Activated naive CD4-positive, alpha-beta T cell treated with anti-CD3 and anti-CD28 coated beads, Interleukin-2, amount 50 U/mL, for 72 hours (primary cell): ENCODE measurements at regions not wholly inside any gene's neighbourhood (a gene's known extent, or its start where the extent isn't known, plus 50 kb on each side); places are given as distances from the start of the nearest gene placed in this dataset.

Source experiments
- ATAC-seq, 2 donors: fragments of 150-1000 bp; cut with Tn5 transposase; 2 replicates each; pipeline ENCODE4 v1.10.0; 2021; ENCODE audit warnings: mild to moderate bottlenecking in 2 of 2, moderate library complexity in 2 of 2
- DNase-seq, 2 donors: peaks; one replicate each; pipeline ENCODE4 v3.0.0; 2021 to 2022; ENCODE audit warnings: low spot score in 2 of 2
- H3K27ac Mint-ChIP-seq, 2 donors: one replicate each; pipeline ENCODE4 v1.8.0; 2022; ENCODE audit warnings: mild to moderate bottlenecking in 2 of 2, mixed read lengths in 2 of 2
- H3K36me3 Mint-ChIP-seq, 2 donors: one replicate each; pipeline ENCODE4 v1.8.0; 2022; ENCODE audit warnings: mixed read lengths in 2 of 2
- H3K9me3 Mint-ChIP-seq, 2 donors: one replicate each; pipeline ENCODE4 v1.8.0; 2022; ENCODE audit warnings: mixed read lengths in 2 of 2

- H3K36me3 Mint-ChIP-seq: peaks cover 0 to 23% of the 10 kb centered on the region in 2 donors
- DNase-seq: no peak
- peak overlapping the region in 1 of 2 donors; percentile 63 for H3K27ac Mint-ChIP-seq
- peaks cover 0 to 4% of the 10 kb centered on the region in 2 donors for H3K9me3 Mint-ChIP-seq
- no peak for ATAC-seq
Measured at GRCh38 chr2:39949131-39949530, 170.1 kb upstream of the THUMPD2 start.

GRCh38 chr2:39948016-39948719 lies 169.1 kb upstream of the THUMPD2 start:
- DNase-seq (no peak), ATAC-seq (peak; percentile 64 to 75)
- Mint-ChIP-seq H3K36me3 (peaks cover 0 to 17% of the 10 kb centered on the region in 2 donors), H3K27ac (peak overlapping the region; percentile 63 to 89), H3K9me3 (peaks cover 0 to 4% of the 10 kb centered on the region in 2 donors)

GRCh38 chr2:39947294-39948015 lies 168.4 kb upstream of the THUMPD2 start:
- peak overlapping the region; percentile 63 to 89 for H3K27ac Mint-ChIP-seq
- ATAC-seq: peak; percentile 67 to 80
- H3K36me3 Mint-ChIP-seq: peaks cover 0 to 19% of the 10 kb centered on the region in 2 donors
- H3K9me3 Mint-ChIP-seq: peaks cover 0 to 5% of the 10 kb centered on the region in 2 donors
- DNase-seq: no peak

GRCh38 chr2:39942950-39943349 lies 163.9 kb upstream of the THUMPD2 start:
- ATAC-seq (no peak), DNase-seq (no peak)
- Mint-ChIP-seq H3K9me3 (peaks cover 10 to 22% of the 10 kb centered on the region in 2 donors), H3K27ac (no peak overlapping the region), H3K36me3 (peaks cover 0 to 40% of the 10 kb centered on the region in 2 donors)

- Mint-ChIP-seq H3K9me3 (peaks cover 10 to 18% of the 10 kb centered on the region in 2 donors), H3K27ac (peak overlapping the region; percentile 74 to 99), H3K36me3 (peaks cover 0 to 48% of the 10 kb centered on the region in 2 donors)
- no peak for DNase-seq
- ATAC-seq: peak; percentile 56 to 79
Measured at GRCh38 chr2:39938035-39938835, 159.2 kb upstream of the THUMPD2 start.

- peak overlapping the region; percentile 74 to 99 for H3K27ac Mint-ChIP-seq
- DNase-seq (no peak), ATAC-seq (peak in 1 of 2 donors; percentile 2)
- peaks cover 10 to 18% of the 10 kb centered on the region in 2 donors for H3K9me3 Mint-ChIP-seq
- peaks cover 0 to 52% of the 10 kb centered on the region in 2 donors for H3K36me3 Mint-ChIP-seq
Measured at GRCh38 chr2:39937621-39938020, 158.6 kb upstream of the THUMPD2 start.

GRCh38 chr2:39934851-39935250 lies 155.8 kb upstream of the THUMPD2 start:
- peak in 1 of 2 donors; percentile 62 for ATAC-seq
- no peak for DNase-seq
- Mint-ChIP-seq H3K27ac (no peak overlapping the region), H3K9me3 (no peaks in the 10 kb centered on the region), H3K36me3 (peaks cover 0 to 55% of the 10 kb centered on the region in 2 donors)

GRCh38 chr2:39933196-39933595 lies 154.1 kb upstream of the THUMPD2 start:
- ATAC-seq: no peak
- Mint-ChIP-seq H3K36me3 (peaks cover 0 to 67% of the 10 kb centered on the region in 2 donors), H3K9me3 (peaks cover 0 to 4% of the 10 kb centered on the region in 2 donors), H3K27ac (peak overlapping the region in 1 of 2 donors; percentile 22)
- no peak for DNase-seq

- no peak for ATAC-seq
- peaks cover 0 to 73% of the 10 kb centered on the region in 2 donors for H3K36me3 Mint-ChIP-seq
Measured at GRCh38 chr2:39932198-39932597, 153.1 kb upstream of the THUMPD2 start.

GRCh38 chr2:39930175-39930917 lies 151.3 kb upstream of the THUMPD2 start:
- ATAC-seq: peak; percentile 47 to 67
- no peak for DNase-seq
- Mint-ChIP-seq H3K27ac (peak overlapping the region in 1 of 2 donors; percentile 78), H3K36me3 (peaks cover 0 to 71% of the 10 kb centered on the region in 2 donors), H3K9me3 (peaks cover 0 to 11% of the 10 kb centered on the region in 2 donors)

More at GRCh38 chr2:39932198-39932597, 153.1 kb upstream of the THUMPD2 start:
- H3K9me3 Mint-ChIP-seq: peaks cover 0 to 4% of the 10 kb centered on the region in 2 donors
- no peak overlapping the region for H3K27ac Mint-ChIP-seq
- no peak for DNase-seq

GRCh38 chr2:39929531-39929930 lies 150.5 kb upstream of the THUMPD2 start:
- ATAC-seq: peak in 1 of 2 donors; percentile 24
- Mint-ChIP-seq H3K36me3 (peaks cover 0 to 66% of the 10 kb centered on the region in 2 donors), H3K27ac (no peak overlapping the region), H3K9me3 (peaks cover 0 to 11% of the 10 kb centered on the region in 2 donors)
- DNase-seq: no peak

GRCh38 chr2:39925312-39925711 lies 146.3 kb upstream of the THUMPD2 start:
- H3K27ac Mint-ChIP-seq: no peak overlapping the region
- DNase-seq (no peak), ATAC-seq (peak in 1 of 2 donors; percentile 61)
- H3K9me3 Mint-ChIP-seq: peaks cover 0 to 11% of the 10 kb centered on the region in 2 donors
- peaks cover 0 to 40% of the 10 kb centered on the region in 2 donors for H3K36me3 Mint-ChIP-seq

- peaks cover 0 to 8% of the 10 kb centered on the region in 2 donors for H3K9me3 Mint-ChIP-seq
- H3K27ac Mint-ChIP-seq: no peak overlapping the region
- DNase-seq (no peak), ATAC-seq (no peak)
- H3K36me3 Mint-ChIP-seq: peaks cover 0 to 25% of the 10 kb centered on the region in 2 donors
Measured at GRCh38 chr2:39923455-39923854, 144.4 kb upstream of the THUMPD2 start.

- Mint-ChIP-seq H3K9me3 (peaks cover 0 to 8% of the 10 kb centered on the region in 2 donors), H3K27ac (no peak overlapping the region), H3K36me3 (peaks cover 0 to 19% of the 10 kb centered on the region in 2 donors)
- no peak for ATAC-seq
- no peak for DNase-seq
Measured at GRCh38 chr2:39922679-39923405, 143.8 kb upstream of the THUMPD2 start.

GRCh38 chr2:39920307-39920801 lies 141.3 kb upstream of the THUMPD2 start:
- ATAC-seq (peak; percentile 27 to 48), DNase-seq (peak in 1 of 2 donors; percentile 13)
- Mint-ChIP-seq H3K27ac (peak overlapping the region; percentile 37 to 46), H3K36me3 (no peaks in the 10 kb centered on the region), H3K9me3 (peaks cover 0 to 4% of the 10 kb centered on the region in 2 donors)
